ENCODE measurements at regions not wholly inside any gene's neighbourhood (a gene's known extent, or its start where the extent isn't known, plus 50 kb on each side); places are given as distances from the start of the nearest gene placed in this dataset.

DNA sequence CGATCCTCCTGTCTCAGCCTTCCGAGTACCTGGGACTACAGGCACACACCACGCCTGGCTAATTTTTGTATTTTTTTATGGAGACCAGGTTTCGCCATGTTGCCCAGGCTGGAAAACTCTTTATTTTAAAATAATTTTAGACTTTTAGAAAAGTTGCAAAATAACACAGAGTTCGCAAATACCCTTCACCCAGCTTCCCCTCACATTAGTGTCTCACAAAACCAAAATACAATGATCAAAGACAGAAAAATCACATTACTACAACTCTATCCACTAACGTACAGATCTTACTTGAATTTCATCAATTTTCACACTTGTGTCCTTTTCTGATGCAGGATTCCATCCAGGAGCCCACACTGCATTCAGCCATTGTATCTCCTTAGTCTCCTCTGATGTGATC lies 58.8 kb upstream of the ERRFI1 start:
- no peak for DNase-seq (ENCODE audit: low read depth)

DNA sequence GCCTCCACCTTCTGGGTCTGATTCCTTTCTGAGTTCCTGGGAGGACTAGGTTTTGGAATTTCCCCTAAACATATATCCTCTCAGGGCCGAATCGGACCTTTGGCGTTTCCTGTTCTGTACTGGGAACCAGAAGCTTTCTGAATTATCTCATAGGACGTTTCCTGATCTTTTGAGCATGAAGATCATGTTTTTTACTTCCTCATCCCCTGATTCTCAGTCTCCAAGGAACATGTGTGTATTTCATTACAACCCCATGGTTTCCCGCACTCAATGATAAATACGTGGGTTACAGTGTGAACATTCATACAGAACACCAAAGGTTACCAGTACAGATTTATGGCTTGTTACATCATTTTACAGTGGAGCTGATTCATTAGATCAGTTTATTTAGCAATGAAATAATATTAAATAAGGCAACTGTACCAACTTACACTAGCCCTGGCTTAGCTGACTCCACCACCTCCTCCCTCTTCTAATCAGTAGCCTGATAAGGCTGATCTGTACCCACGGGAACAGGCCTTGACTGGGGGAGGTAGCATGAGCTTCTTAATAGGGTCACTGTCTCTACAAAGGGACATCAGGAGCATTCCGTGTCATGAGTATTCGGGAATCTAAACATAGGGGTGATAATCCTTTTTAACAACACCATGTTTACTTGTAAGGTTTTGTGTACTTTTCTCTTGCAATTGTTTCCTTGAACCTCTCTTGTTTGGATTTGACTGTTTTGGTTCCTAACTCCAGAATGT lies 57.8 kb upstream of the ERRFI1 start:
- no peak for DNase-seq (ENCODE audit: low read depth)

DNA sequence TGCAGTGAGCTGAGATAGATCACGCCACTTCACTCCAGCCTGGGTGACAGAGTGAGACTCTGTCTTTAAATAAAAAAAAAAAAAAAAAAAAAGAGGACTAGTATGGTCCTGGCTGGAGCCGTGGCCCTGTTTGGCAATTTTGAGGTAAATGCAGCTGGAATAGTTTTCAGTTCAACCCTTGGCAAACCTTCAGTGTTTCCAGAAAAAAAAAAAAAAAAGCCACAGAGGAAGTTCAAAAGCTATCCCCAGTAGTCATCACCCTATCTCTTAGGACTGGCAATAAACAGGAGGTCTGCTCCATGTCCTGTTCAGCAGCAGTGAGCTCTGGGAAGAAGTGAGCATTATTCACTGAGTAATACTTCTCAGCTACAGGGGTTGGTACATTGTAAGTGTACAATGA lies 56.8 kb upstream of the ERRFI1 start:
- DNase-seq (ENCODE audit: low read depth) = peak; percentile 80

DNA sequence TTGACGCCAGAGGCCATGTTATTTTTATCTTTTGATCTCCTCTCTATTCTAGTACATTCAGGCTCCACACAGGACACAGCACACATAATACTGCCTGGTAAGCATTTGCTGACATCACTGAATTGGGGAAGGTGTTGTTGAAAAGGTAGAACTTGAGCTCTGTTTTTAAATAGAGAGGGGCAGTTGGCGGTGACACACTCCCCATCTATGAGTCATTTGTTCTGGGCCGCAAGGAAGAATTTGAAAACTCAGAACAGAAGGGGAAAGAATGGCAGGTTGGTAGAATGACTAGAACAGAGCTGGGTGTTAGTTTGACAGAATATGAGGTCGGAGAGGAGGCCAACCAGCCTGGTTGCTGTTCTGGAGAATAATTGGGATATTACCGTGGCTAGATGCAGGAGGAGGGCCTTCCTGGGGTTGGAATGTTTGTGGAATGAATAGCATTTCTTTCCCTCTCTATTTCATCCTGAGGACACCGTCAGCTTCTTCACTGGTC lies 52.1 kb upstream of the ERRFI1 start:
- DNase-seq (ENCODE audit: low read depth) = peak; percentile 33

DNA sequence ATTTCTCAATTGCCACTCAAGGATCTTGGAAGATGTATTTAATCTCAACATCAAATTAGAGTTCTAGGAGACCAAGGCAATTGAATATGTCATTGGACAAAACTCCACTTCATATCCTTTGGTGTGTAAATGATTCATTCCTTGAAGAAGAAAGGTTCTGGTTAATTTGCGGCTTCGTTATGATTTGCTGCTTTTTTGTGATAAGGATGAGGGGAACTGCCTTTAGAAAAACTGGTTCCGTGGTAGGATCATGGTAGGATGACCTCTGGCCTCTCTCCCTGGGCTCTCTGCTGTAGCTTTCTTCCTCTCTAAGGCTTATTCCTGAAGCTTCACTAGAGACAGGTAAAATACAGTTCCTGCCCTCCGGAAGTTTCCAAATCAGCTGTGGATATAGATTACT lies 51.5 kb upstream of the ERRFI1 start:
- no peak for DNase-seq (ENCODE audit: low read depth)

DNA sequence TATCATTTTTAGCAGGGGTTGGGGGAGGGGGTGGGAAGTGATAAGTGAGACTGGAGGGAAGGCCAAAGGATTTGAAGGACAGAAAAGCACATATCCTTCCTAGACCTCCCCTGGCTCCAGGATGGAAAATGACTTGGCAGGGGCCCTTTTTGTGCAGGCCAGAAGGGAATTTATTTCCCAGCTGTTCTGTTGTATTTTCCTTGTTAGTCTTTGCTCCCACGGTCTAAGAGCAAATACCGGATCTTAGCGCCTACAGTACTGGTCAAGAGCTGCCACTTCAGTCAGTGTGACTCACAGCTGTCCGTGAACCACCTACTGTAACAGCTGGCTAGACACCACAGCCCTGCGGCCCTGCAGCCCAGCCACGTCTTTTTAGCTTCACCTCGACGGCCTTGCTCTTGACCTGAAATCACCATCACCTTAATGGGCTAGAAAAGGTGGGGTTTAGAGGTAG lies 51.0 kb upstream of the ERRFI1 start:
- DNase-seq (ENCODE audit: low read depth) = peak; percentile 65

DNA sequence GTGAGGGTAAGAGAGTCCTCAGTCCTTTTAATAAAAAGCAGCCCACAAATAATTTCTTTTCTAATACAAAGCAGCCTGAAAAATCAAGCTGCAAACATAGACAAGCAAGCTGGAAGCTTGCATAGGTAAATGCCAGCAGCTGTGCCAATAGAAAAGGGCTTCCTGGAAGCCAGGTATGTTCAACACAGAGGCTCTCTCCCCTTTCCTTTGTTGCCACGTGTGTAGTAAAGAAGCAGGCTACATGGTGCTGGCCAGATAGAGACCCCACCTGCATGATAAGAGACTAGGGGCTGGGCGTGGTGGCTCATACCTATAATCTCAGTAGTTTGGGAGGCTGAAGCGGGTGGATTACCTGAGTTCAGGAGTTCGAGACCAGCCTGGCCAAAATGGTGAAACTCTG lies 50.1 kb upstream of the ERRFI1 start:
- DNase-seq (ENCODE audit: low read depth) = no peak
